ENCODE measurements at regions not wholly inside any gene's neighbourhood (a gene's known extent, or its start where the extent isn't known, plus 50 kb on each side); places are given as distances from the start of the nearest gene placed in this dataset.

DNA sequence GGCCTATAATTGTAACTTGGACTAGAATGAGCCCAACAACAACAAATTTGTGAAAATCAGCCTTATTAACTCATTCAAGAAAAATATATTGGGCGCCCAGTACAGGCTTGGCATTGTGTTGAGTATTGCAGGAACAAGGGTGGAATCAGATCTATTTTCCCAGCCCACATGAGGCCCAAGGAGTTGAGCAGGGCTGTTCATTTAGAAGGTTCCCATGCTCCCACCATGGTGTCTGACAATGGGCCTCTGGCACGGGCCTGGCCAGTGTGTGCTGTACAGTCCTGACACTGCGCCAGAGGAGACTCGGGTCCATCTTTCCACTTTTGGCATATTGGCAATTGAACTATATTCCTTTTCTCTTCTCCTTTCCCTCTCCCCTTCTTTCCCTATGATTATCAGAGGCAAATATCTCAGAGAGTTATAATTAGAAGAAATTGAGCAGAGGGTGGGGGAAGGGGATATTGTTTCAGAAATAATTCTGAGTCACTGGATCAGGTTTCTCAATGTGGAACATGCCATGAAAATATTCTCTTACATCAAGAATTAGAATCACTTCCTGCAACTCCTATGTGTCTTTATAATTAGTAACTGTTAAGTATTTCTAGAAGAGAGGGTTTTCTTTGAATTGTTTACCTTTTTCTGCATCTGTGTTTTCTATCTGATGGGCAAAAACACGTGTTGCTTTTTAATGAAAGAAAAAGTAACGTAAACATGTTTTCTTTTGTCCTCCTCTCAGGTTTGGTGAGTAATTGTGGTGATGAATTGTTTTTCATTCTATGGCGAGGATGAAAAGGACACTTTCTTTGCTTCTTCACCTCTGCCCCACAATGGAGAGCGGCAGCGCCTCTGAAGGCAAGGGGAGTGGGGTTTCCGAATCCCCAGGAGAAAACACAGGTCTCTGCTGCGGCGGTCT is 209.4 kb downstream of the FOXA2 start:
- in situ Hi-C loops (cut with MboI; ENCODE audit: low sequenced_read_pairs) = no loop called here

DNA sequence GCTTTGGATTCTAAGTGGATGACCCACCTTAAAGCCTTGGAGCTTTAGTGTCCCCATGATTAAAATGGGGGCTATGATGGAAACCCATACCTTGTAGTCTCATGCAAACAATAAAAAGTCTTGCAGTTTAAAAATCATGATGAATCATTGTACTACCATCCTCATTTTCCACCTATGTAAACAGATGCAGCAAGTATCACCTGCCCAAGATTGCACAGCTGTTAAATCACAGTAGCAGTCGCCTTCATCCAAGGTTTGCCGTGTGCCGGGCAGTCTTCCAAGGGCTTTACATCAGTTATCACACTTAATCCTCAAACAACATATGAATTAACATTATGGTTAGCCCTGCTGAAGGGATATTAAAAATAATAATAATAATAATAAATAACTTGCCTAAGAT is 210.3 kb downstream of the FOXA2 start:
- in situ Hi-C loops (cut with MboI; ENCODE audit: low sequenced_read_pairs) = no loop called here

DNA sequence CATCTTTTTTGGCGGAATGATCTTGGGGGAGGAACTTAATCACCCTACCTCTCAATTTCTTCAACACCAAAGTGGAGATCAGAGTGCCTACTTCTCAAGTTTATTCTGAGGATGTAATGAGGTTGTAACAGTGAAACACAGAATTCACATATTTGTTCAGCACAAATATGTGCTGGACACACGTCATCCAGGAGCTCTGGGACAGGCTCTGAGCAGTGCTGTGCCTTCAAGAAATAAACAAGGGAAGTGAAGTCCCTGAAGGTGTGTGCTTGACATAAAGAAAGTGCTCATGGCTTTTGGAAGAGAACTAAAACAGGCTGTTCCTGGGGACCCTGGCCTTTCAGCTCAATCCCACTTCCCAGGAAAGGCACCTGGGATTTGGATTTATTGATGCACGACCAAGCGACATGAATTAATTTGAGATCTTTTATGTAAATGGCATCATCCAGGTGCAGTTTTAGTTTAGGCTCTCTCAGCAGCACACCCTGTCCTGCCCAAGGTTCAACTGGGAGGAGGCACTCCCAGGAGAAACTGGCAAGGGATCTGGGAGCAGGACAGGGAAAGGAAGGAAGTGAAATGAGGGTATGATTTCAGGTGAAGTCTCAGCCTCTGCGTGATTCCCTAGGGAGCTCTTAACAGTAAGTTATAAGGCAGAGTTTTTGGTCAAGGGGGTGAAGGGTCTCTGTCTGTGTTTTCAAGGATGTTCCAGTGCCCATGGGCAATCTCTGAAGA is 211.0 kb downstream of the FOXA2 start:
- in situ Hi-C loops (cut with MboI; ENCODE audit: low sequenced_read_pairs) = no loop called here

- in situ Hi-C loops (cut with MboI; ENCODE audit: low sequenced_read_pairs) = no loop called here
Measured at GRCh38 chr20:22371843-22372242, 212.5 kb downstream of the FOXA2 start.

GRCh38 chr20:22370137-22370536 is 214.2 kb downstream of the FOXA2 start:
- in situ Hi-C loops (cut with MboI; ENCODE audit: low sequenced_read_pairs) = no loop called here

DNA sequence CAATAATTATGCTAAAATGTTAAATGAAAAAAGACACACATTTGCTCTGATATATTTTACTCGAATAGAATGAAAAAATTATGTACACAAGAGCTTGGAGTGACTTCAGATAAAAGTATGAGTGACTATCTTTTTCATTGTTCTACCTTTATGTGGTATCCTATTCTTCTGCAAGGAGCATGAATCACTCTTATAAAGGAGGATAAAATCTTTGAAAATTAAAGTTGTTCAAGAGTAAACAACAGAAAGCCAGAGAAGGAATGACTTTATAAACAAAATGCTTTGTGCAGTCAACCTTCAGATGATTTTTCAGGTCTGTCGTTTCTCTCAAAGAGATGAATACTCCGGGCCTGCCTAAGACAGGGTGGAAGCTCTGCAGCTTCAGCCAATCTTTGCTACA is 215.3 kb downstream of the FOXA2 start:
- in situ Hi-C loops (cut with MboI; ENCODE audit: low sequenced_read_pairs) = no loop called here

- in situ Hi-C loops (cut with MboI; ENCODE audit: low sequenced_read_pairs) = no loop called here
Measured at GRCh38 chr20:22368235-22368634, 216.1 kb downstream of the FOXA2 start.

DNA sequence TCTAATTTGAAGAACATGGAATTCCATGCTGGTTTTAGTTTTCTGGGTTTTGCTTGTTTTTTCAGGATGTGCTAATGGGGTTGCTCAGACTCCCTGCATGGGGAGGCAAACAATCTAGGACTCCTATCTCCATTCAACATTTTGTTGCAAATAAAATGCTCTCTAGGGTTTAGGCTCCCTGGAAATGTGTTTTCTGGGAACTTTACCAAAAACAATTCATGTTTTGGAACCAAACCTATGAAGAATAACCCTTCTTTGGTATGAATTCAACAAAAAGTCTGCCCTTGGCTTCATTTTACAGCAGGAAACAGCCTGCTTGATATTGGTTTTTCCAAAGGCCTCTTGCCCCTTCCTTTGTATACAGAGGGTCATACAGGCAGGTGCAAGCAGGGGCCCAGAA is 217.7 kb downstream of the FOXA2 start:
- in situ Hi-C loops (cut with MboI; ENCODE audit: low sequenced_read_pairs) = no loop called here

- in situ Hi-C loops (cut with MboI; ENCODE audit: low sequenced_read_pairs) = no loop called here
Measured at GRCh38 chr20:22354647-22355046, 229.7 kb downstream of the FOXA2 start.

DNA sequence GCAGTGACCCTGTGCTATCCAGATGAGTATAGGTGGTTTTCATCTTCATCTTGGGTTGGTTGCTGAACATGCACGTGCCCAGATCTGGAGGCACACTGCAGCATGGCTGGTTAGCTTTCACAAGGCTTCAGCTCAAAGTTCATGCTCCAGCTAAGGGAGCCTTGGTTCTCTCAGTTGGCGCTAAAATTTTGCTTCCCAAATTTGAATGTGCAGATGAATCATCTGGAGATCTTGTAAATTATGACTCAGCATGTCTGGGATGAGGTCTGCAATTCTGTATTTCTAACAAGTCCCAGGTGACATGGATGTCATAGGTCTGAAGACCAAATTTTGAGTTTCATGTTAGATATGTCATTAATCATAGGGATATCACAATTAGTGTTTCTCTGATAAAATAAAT is 230.8 kb downstream of the FOXA2 start:
- in situ Hi-C loops (cut with MboI; ENCODE audit: low sequenced_read_pairs) = no loop called here

- in situ Hi-C loops (cut with MboI; ENCODE audit: low sequenced_read_pairs) = no loop called here
Measured at GRCh38 chr20:22352019-22352418, 232.4 kb downstream of the FOXA2 start.

DNA sequence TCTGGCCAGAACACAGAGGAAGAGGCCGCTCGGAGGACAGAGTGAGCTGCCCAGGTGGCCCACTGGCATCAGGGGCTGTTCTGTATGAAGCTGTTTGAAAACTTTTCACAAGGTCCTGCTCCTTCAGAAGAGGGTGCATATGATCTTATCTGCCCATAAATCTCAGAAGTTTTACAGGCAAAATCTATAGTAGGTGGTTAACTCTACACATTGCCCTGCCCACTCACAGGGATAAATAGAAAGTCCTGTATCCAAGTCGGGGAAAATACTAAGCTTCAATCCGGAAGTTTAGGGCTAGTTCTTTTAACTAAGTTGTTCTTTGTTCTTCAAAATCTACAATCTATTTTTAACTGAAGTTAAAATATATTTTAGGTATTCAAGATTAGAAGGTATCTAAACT is 233.7 kb downstream of the FOXA2 start:
- in situ Hi-C loops (cut with MboI; ENCODE audit: low sequenced_read_pairs) = no loop called here

DNA sequence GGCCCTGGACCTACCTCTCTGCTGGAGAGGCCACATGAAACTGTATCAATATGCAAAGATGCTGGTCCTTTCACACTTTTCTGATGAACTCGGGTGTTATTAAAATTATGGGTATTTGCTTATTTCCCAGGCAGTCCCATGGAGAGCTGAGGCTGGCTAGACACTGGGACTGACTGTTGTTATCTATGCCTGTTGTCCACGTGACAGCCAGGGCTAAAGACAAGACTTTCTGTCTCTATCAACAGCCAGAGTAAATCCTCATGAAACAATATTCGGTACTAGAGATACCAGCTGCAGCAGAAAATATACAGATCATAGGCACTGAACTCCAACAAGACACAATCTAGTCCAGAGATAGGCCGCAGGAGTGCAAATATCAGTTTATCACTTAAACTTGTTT is 236.4 kb downstream of the FOXA2 start:
- in situ Hi-C loops (cut with MboI; ENCODE audit: low sequenced_read_pairs) = loop anchor here (10.0 to 25.0 kb wide), 2 partner anchors 689 to 987 kb away; partner anchors contain the start of genes SSTR4 and THBD

- in situ Hi-C loops (cut with MboI; ENCODE audit: low sequenced_read_pairs) = loop anchor here (10.0 to 25.0 kb wide), 2 partner anchors 691 to 988 kb away; partner anchors contain the start of genes SSTR4 and THBD
Measured at GRCh38 chr20:22346716-22347115, 237.7 kb downstream of the FOXA2 start.

GRCh38 chr20:22343612-22344011 is 240.8 kb downstream of the FOXA2 start:
- in situ Hi-C loops (cut with MboI; ENCODE audit: low sequenced_read_pairs) = loop anchor here (10.0 to 25.0 kb wide), 2 partner anchors 694 to 991 kb away; partner anchors contain the start of genes SSTR4 and THBD

GRCh38 chr20:22342410-22342809 is 242.0 kb downstream of the FOXA2 start:
- in situ Hi-C loops (cut with MboI; ENCODE audit: low sequenced_read_pairs) = loop anchor here (10.0 to 25.0 kb wide), 2 partner anchors 695 to 992 kb away; partner anchors contain the start of genes SSTR4 and THBD

DNA sequence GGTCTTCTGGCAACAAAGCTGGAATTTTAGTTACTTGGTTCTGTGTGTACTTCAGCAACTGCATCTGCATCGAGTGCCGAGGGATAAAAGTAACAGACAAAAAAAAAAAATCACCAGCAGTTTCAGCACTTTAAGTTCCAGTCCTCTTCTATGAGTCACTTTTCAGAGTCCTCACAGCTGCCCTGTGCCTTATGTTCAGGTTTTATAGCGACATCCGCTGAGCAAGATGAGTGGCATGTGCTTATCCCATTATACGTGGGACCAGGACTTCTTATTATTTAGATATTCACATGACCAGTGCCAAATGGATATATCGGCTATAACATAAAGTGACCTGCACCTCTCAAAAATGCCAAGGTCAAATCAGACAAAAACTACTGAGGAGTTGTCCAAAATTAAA is 242.9 kb downstream of the FOXA2 start:
- in situ Hi-C loops (cut with MboI; ENCODE audit: low sequenced_read_pairs) = loop anchor here (10.0 to 25.0 kb wide), 2 partner anchors 696 to 993 kb away; partner anchors contain the start of genes SSTR4 and THBD

DNA sequence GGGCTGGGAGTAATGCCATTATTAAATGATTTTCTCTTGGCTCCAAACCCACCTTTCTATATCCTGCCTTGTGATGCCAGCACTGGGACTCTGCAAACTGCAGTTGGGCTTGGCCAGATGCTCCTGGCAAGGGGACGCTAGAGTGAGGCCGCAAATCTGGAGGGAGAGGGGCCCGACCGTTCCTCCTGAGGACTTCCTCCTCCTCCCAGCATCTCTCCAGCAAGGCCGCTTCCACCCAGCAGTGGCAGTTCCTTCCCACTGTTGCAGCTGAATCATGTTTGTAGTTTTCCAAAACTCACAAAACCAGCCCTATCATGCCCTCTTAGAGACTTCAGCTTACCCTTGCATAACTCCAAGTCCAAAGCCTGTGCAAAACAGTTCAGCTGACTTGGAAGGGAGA is 244.4 kb downstream of the FOXA2 start:
- in situ Hi-C loops (cut with MboI; ENCODE audit: low sequenced_read_pairs) = loop anchor here (5.0 to 25.0 kb wide), 3 partner anchors 347 to 995 kb away; partner anchors contain the start of genes SSTR4 and THBD

- in situ Hi-C loops (cut with MboI; ENCODE audit: low sequenced_read_pairs) = loop anchor here (5.0 to 25.0 kb wide), 2 partner anchors 348 to 698 kb away; partner anchors contain the start of genes SSTR4 and THBD
Measured at GRCh38 chr20:22339091-22339881, 245.1 kb downstream of the FOXA2 start.

DNA sequence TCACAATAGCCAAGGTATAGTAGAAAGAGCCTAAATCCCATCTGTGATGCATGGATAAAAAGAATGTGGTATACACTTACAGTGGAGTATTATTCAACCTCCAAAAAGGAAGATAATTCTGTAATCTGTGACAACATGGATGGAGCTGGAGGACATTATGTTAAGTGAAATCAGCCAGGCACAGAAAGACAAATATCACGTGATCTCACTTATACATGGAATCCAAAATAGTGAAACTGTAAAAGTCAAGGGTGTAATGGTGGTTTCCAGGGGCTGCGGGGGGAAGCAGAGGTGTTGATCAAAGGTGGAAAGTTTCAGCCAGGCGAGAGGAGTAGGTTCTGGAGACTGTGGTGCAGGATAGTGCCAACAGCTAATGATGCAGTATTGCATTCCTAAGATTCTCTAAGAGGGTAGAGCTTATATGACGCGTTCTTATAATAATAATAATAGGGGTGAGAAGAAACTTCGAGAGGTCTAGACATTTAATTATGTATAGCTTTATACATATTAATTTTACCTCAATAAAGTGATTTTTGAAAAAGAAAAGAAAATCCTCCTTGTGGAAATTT is 246.1 kb downstream of the FOXA2 start:
- in situ Hi-C loops (cut with MboI; ENCODE audit: low sequenced_read_pairs) = loop anchor here (5.0 to 25.0 kb wide), 2 partner anchors 349 to 699 kb away; partner anchors contain the start of genes SSTR4 and THBD

All from HL-60/S4 treated with retinoic acid at 250 ng/mL for 4 days and 3 days (cell line).